Right lobe of liver (tissue), 4 donors: ENCODE measurements at regions not wholly inside any gene's neighbourhood (a gene's known extent, or its start where the extent isn't known, plus 50 kb on each side); places are given as distances from the start of the nearest gene placed in this dataset.

Source experiments
- POLR2A ChIP-seq: fragments of 450-650 bp; IDR thresholded peaks from one replicate; pipeline ENCODE4 v1.6.1; 2017; ENCODE audit warnings: antibody characterized with exemption, mild to moderate bottlenecking
- TF ChIP-seq, protein P1 (sequence below), 4 donors: fragments of 200-600 bp in 3 of 4; fragments of 450-650 bp in 1 of 4; IDR thresholded peaks; one replicate each; pipeline versions ENCODE4 v1.5.1 to v1.8.0; 2016 to 2022; ENCODE audit warnings: antibody characterized with exemption in 4 of 4, mild to moderate bottlenecking in 2 of 4
- donor health status: DM: no; HTN: no; CAD: no.
- donor health status: DM: no; HTN: no; CAD: no.
- donor health status: DM: no; HTN: yes; CAD: no.

- TF ChIP-seq POLR2A: no peak
- TF ChIP-seq, protein P1, sequence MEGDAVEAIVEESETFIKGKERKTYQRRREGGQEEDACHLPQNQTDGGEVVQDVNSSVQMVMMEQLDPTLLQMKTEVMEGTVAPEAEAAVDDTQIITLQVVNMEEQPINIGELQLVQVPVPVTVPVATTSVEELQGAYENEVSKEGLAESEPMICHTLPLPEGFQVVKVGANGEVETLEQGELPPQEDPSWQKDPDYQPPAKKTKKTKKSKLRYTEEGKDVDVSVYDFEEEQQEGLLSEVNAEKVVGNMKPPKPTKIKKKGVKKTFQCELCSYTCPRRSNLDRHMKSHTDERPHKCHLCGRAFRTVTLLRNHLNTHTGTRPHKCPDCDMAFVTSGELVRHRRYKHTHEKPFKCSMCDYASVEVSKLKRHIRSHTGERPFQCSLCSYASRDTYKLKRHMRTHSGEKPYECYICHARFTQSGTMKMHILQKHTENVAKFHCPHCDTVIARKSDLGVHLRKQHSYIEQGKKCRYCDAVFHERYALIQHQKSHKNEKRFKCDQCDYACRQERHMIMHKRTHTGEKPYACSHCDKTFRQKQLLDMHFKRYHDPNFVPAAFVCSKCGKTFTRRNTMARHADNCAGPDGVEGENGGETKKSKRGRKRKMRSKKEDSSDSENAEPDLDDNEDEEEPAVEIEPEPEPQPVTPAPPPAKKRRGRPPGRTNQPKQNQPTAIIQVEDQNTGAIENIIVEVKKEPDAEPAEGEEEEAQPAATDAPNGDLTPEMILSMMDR (IDR thresholded peaks at IDR 0.05): no peak
Observed at GRCh38 chr2:78887446-78887845, 138.1 kb upstream of the REG3G start.
